GM19351 (cell line): ENCODE measurements at regions not wholly inside any gene's neighbourhood (a gene's known extent, or its start where the extent isn't known, plus 50 kb on each side); places are given as distances from the start of the nearest gene placed in this dataset.
"Not testable (repeated sequence)": the region's sequence is repeated elsewhere in the genome, so short reads cannot be mapped to it uniquely, and the experiment has no call there.

ENCODE experiments used
- ATAC-seq: cut with Tn5 transposase; IDR thresholded peaks from one replicate; pipeline ENCODE4 v1.9.1; 2021; ENCODE audit warnings: mild to moderate bottlenecking, moderate library complexity; ENCODE audit not compliant: unreplicated experiment

- ATAC-seq: no peak
Measured at GRCh38 chr9:78437806-78438205, 140.9 kb downstream of the PSAT1 start.

DNA sequence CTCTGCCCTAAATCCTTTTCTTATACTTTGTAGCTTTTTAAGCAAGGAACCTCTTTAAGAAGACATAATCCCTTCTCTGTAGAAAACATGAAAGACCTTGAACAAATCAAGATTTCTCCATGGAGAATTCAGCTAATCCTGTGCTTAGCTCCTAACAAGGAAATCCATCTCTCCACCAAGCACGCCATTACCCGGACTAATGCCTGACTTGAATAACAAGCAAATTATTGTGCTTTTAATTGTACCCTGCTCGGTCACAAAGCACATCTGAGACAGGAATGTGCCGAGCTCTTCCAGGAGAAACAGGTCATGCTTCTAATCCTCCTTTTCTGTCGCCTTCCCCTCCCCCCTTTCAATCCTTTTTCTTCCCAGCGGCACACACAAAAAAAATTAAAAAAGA is 141.3 kb downstream of the PSAT1 start:
- no peak for ATAC-seq

DNA sequence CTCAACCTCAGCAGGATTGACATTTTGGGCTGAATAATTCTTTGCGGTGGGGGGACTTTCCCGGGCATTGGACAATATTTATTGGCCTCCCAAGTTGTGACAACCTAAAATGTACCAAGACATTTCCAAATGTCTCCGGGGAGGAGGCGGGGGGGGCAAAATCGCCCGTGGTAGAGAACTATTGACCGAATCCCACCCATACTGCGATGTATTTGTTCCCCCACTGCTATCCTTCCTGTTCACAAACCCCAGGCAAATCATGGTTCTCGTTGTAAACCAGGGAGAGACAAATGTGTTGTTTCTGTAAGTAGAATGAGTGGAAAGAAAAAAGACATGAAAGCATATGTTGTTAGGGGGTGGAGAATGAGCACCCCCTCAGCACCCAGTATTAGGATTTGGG is 141.9 kb downstream of the PSAT1 start:
- no peak for ATAC-seq

- peak; percentile 92 for ATAC-seq
Measured at GRCh38 chr9:78439190-78439865, 142.4 kb downstream of the PSAT1 start.

DNA sequence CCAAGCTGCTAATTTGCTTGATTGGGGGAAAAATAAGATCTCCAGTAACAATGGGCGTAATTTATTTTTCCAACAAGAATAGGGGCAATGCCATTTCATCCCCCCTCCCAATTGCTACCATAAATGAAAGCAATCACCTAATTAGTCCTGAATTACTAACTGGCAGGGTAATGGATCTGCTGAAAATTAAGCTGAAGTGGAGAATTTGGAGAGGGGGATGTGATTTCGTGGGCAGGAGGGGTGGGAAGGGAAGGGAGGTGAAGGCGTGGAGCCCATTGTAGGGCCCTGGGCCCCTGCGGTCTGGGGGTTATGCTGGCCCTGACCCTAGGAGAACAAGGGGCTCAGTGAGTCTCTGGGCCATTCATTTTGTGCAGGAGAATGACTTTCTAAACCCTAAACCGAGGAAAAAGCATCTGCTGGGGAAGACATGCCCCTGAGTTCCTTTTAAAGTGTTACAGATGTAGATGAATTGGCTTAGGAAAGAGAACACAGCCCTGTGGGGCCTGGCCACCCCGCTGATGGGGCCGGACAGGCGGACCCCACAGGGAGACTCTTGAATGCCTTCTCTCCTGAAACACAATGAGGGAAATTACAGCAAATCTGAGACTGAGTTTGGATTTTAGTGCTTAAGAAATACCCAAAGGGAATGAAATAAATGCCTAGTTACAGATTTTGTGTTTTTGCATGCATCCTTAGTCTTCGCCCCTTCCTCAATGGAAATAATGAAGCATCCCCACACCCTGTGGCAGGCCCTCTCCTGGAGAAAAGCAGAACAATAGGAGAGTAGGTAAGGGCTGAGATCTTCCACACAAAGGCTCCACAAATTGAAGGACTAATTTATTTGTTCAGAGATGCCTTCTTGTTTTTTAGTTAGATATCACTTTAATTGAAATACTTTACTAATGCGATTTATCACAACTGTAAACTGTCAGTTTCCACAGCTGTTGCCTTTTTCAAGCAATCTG is 143.2 kb downstream of the PSAT1 start:
- ATAC-seq: no peak

DNA sequence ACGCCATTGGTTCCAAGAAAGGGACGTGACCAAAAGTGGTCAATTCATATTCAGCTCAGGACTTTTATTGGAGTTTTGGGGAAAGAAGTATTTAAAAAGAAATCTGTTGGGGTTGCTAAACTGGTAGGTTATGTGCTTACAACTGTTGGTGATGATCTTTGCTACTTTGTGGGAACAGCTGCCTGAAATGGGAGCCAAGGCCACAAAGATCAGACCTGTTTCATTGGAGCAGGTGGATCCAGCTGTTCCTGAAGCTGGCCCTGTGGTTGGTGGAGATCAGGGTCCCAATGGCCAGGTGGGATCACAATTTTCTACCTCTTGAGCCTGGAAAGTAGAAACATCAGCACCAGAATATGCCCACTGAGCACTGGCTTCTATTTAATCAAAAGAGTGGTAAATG is 144.5 kb downstream of the PSAT1 start:
- ATAC-seq: no peak

DNA sequence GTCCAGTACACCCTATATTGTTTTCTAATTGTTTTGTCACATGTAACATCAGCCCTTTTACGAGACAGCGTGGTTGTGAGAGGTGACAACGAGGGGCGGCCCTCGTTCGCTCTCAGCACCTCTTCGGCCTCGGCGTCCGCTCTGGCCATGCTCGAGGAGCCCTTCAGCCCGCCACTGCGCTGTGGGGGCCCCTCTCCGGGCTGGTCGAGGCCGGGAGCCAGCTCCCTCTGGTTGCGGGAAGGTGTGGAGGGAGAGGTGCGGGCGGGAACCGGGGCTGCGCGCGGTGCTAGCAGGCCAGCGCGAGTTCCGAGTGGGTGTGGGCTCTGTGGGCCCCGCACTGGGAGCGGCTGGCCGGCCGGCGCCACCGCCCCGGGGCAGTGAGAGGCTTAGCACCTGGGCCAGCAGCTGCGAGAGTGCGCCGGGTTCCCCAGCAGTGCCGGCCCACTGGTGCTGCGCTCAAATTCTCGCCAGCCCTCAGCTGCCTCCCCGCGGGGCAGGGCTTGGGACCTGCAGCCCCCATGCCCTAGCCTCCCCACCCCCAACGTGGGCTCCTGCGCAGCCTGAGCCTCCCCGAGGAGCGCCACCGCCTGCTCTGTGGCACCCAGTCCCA is 145.0 kb downstream of the PSAT1 start:
- no peak for ATAC-seq

DNA sequence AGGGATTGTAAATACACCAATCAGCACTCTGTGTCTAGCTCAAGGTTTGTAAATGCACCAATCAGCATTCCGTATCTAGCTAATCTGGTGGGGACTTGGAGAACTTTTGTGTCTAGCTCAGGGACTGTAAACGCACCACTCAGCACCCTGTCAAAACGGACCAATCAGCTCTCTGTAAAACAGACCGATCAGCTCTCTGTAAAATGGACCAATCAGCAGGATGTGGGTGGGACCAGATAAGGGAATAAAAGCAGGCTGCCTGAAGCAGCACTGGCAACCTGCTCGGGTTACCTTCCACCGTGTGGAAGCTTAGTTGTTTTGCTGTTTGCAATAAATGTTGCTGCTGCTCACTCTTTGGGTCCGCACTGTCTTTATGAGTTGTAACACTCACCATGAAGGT is 145.7 kb downstream of the PSAT1 start:
- ATAC-seq: not testable (repeated sequence)

DNA sequence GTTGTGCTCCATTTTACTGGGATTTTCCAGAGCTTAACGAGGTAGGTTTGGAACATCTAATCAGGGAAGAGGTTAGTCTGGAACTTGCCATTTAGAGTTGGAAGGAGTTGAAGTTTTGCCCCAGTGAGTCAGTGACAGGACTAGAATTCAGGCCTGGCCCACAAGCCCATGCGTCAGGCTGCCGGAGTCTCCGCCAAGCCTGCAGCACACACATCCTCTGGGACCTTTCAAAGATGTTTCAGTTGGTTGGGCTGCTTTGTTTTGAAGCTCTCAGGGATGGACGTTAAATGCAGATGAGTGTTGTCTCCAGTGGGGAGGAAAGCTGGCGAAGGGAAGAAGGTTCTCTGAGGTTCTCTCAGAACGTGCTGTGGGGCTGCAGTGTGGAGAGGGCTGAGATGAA is 147.0 kb downstream of the PSAT1 start:
- no peak for ATAC-seq

DNA sequence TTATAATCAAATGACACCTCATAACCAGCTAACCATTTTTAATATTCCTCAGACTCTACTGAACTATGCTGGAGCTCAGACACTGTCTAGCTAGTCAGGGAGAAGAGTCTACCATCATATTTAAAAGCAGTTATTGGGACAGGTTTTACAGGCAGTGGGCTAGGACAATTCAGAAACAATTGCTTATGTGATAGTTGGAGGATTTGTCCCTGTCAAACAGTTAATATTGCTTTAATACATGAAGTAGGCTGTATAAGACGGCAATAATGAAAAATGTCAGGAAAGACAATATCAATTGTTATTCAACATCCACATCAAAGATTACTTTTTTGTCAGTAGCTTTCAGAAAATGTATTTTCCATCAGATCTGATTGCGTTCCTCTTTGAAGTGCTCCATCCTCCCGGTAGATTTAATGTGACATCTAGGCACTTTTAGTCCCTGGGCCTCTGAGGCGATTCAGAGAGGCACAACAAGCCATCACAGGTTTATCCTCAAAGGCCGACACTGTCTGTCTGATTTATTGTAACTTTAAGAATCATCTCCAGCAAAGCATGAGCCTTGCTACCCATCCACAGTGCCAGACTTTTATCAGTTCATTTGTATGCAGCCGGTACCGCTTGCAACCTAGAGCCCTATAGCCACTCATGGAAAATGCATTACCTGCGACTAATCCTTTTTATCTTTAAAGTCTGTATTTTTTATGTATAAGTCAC is 152.2 kb downstream of the PSAT1 start:
- no peak for ATAC-seq

- ATAC-seq: no peak
Measured at GRCh38 chr9:78453450-78453849, 156.5 kb downstream of the PSAT1 start.

DNA sequence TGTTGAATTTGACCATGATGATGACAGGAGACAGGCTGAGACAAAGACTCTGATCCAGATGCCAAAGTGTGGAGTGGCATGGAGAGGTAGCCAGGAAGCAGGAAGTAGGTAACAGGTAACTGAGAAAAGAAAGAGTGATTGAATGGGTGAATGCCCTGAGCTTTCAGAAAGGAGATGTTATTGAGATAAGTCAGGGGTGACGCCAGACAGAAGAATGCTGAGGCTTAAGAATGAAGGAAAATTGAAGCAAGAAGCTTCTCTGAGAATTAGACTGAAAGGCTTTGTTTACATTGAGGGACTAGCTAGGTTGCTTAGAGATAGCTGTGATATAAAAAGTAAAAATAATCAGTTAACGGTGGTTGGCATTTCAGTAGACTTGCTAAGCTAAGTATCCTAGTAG is 165.7 kb downstream of the PSAT1 start:
- no peak for ATAC-seq

GRCh38 chr9:78463750-78464149 is 166.8 kb downstream of the PSAT1 start:
- ATAC-seq: no peak

DNA sequence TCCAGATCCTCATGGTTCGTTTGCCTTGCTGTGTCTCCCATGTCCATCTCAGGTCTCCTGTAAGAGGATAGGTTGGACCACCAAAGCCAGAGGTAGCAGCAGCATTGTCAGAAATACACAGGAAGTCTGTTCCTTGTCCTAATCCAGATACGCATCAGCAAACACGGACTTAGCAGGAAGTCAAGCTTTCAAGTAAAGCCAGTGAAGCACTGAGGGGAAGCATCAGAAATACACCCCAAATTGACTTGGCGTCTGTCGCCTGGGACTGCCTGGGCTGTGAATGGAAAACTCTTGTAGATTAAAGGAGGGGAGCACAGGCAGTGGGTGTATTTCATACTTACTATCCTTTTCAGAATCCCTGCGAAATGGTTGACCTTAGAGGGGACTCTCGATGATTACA is 171.3 kb downstream of the PSAT1 start:
- ATAC-seq: no peak

DNA sequence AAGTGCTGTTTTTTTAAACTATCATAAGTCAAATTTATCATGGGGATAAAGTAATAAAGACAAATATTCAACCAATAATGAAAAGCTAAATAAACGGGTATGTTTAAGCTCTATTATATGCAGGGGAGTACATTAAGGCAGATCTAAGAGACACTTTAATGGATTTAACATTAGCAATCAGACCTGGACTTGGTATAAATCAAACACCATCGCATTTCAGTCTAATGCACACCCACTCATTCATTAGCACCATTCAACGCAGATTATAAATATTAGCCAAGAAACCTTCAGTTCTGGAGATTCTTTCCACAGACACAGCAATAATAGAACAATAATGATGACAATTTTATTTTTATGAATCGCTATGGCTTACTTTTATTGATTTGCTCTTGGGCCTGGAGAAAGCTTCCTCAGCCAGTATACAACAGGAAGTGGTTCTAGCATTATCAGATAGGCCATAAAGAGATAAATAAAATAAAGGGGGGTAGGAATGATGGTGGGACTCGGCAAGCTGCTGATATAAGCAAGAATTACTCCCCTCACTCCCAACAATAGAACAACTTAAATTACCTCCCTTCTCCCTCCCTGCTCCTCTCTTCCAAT is 172.2 kb downstream of the PSAT1 start:
- no peak for ATAC-seq

- no peak for ATAC-seq
Measured at GRCh38 chr9:78470216-78470615, 173.3 kb downstream of the PSAT1 start.

DNA sequence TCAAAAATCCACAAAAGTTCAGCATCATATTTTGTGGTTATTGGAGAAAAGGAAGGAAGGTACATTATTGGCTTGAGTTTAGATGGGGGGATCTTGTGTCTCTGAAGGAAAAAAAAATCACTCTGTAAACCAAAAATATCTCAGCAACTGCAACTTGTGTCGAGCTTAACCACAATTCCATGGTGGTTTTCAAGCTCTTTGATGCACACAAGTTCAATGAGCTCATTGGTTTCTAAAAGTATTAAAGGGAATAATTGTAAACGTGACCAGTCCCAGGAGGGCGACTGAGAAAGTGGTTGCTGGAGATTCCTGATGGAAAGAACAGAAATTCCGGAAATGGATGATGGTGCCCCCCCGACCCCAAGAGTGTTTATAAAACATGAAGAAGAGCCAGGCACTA is 173.8 kb downstream of the PSAT1 start:
- ATAC-seq: no peak

DNA sequence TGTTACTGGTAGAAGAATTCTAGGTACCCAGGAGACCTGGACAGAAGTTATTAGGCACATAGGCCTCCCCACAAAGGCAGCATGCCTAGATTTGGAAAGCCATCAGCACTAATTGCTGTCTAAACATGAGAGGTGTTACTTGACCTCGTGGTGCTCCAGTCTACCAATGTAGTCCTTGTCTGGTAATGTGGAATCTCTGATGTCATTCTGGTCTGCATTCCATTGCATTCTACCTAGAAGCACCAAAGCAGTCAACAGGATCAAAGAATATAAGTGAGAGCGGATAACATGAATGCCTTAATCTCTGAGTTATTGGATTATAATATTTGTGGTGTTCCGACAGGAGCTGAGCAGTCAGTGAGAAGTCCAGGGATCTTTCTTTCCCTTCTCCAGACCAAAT is 175.2 kb downstream of the PSAT1 start:
- ATAC-seq: no peak

- no peak for ATAC-seq
Measured at GRCh38 chr9:78479441-78479840, 182.5 kb downstream of the PSAT1 start.

- ATAC-seq: no peak
Measured at GRCh38 chr9:78486661-78487060, 189.7 kb downstream of the PSAT1 start.

GRCh38 chr9:78490231-78490630 is 193.3 kb downstream of the PSAT1 start:
- no peak for ATAC-seq
